Amniotic stem cell (primary cell): ENCODE measurements at regions not wholly inside any gene's neighbourhood (a gene's known extent, or its start where the extent isn't known, plus 50 kb on each side); places are given as distances from the start of the nearest gene placed in this dataset.

Source experiments
- DNase-seq: peaks from one replicate; lab custom pipeline; 2025; lab: John Stamatoyannopoulos, UW

- no peak for DNase-seq
Observed at GRCh38 chr3:160130950-160131349, 94.3 kb upstream of the C3orf80 start.

GRCh38 chr3:160132226-160132625 is 93.0 kb upstream of the C3orf80 start:
- DNase-seq = no peak

GRCh38 chr3:160133757-160134156 is 91.5 kb upstream of the C3orf80 start:
- no peak for DNase-seq

GRCh38 chr3:160134454-160134853 is 90.8 kb upstream of the C3orf80 start:
- no peak for DNase-seq

GRCh38 chr3:160134964-160135363 is 90.3 kb upstream of the C3orf80 start:
- DNase-seq = no peak

GRCh38 chr3:160135851-160136250 is 89.4 kb upstream of the C3orf80 start:
- DNase-seq = no peak

- no peak for DNase-seq
Observed at GRCh38 chr3:160136421-160136820, 88.8 kb upstream of the C3orf80 start.

GRCh38 chr3:160139291-160139690 is 85.9 kb upstream of the C3orf80 start:
- no peak for DNase-seq

- no peak for DNase-seq
Observed at GRCh38 chr3:160140756-160141155, 84.5 kb upstream of the C3orf80 start.

GRCh38 chr3:160141485-160142185 is 83.6 kb upstream of the C3orf80 start:
- no peak for DNase-seq

GRCh38 chr3:160143482-160143881 is 81.7 kb upstream of the C3orf80 start:
- no peak for DNase-seq

GRCh38 chr3:160150066-160150465 is 75.2 kb upstream of the C3orf80 start:
- no peak for DNase-seq

GRCh38 chr3:160150525-160150924 is 74.7 kb upstream of the C3orf80 start:
- no peak for DNase-seq

- DNase-seq = no peak
Observed at GRCh38 chr3:160152638-160153037, 72.6 kb upstream of the C3orf80 start.

GRCh38 chr3:160154033-160154432 is 71.2 kb upstream of the C3orf80 start:
- DNase-seq = no peak

GRCh38 chr3:160154596-160154995 is 70.6 kb upstream of the C3orf80 start:
- DNase-seq = no peak

- DNase-seq = no peak
Observed at GRCh38 chr3:160157321-160157720, 67.9 kb upstream of the C3orf80 start.

- no peak for DNase-seq
Observed at GRCh38 chr3:160159341-160159740, 65.9 kb upstream of the C3orf80 start.

- DNase-seq = no peak
Observed at GRCh38 chr3:160159806-160160205, 65.4 kb upstream of the C3orf80 start.

- no peak for DNase-seq
Observed at GRCh38 chr3:160161921-160162320, 63.3 kb upstream of the C3orf80 start.

GRCh38 chr3:160162440-160162839 is 62.8 kb upstream of the C3orf80 start:
- no peak for DNase-seq

GRCh38 chr3:160163229-160163878 is 61.9 kb upstream of the C3orf80 start:
- DNase-seq = no peak

GRCh38 chr3:160168246-160168645 is 57.0 kb upstream of the C3orf80 start:
- no peak for DNase-seq
